ENCODE measurements at regions not wholly inside any gene's neighbourhood (a gene's known extent, or its start where the extent isn't known, plus 50 kb on each side); places are given as distances from the start of the nearest gene placed in this dataset.

DNA sequence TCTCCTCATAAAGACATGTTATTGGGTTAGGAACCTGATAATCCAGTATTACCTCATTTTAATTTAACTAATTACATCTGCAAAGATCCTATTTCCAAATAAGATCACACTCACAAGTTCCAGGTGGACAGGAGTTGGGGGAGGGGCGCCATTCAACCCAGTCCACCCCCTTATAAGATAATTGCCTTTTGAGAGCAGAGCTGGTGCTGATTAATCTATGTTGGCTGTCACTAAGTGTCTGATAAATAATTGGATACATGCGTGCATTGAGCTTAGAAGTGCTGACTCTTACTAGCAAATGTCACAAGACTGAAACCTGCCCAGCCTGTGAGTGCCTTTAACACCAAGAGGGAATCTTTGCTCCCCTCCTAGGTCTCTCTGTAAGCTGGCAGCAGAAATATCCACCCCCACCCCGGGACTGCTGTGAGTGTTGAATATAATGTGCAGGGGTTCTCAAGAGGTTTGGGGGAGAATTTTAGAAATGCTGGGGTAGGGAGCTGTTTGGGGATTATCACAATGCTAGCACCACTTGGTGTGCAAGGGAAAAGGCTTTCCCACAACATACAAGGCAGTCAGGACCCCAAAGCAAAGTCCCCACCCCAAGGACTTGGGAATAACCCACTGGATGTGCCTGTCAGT, 87.5 kb downstream of the ANKRD60 start:
- TF ChIP-seq, protein P1, sequence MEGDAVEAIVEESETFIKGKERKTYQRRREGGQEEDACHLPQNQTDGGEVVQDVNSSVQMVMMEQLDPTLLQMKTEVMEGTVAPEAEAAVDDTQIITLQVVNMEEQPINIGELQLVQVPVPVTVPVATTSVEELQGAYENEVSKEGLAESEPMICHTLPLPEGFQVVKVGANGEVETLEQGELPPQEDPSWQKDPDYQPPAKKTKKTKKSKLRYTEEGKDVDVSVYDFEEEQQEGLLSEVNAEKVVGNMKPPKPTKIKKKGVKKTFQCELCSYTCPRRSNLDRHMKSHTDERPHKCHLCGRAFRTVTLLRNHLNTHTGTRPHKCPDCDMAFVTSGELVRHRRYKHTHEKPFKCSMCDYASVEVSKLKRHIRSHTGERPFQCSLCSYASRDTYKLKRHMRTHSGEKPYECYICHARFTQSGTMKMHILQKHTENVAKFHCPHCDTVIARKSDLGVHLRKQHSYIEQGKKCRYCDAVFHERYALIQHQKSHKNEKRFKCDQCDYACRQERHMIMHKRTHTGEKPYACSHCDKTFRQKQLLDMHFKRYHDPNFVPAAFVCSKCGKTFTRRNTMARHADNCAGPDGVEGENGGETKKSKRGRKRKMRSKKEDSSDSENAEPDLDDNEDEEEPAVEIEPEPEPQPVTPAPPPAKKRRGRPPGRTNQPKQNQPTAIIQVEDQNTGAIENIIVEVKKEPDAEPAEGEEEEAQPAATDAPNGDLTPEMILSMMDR (IDR thresholded peaks at IDR 0.05; ENCODE audit: insufficient read depth, low read depth, low read length, missing control alignments): no peak
- no peak for DNase-seq (ENCODE audit: low read depth)
- H3K4me3 ChIP-seq (ENCODE audit: low read length): no peak overlapping the region

GRCh38 chr20:58139849-58140786, 88.3 kb downstream of the ANKRD60 start:
- TF ChIP-seq, protein P1 (IDR thresholded peaks at IDR 0.05; ENCODE audit: insufficient read depth, low read depth, low read length, missing control alignments): no peak
- no peak overlapping the region for H3K4me3 ChIP-seq (ENCODE audit: low read length)
- no peak for DNase-seq (ENCODE audit: low read depth)

DNA sequence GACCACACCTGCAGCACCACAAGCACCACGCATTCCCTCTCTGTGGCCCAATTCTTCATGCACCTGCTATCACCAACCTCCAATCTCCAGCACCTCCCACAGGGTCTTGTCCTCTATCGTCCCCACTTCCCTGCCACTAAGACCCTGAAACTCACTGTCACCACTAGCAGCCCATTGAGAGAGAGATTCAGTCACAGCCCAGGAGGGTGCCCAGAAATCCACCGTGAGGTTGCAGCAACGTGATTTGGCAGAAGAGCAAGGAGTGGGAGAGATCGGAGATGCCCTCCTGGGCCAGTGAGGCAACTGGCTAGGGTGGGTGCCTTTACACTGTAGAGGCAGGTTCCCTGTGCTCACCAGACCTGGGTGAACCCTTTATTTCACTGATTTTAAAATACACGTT, 90.1 kb downstream of the ANKRD60 start:
- no peak for DNase-seq (ENCODE audit: low read depth)
- no peak overlapping the region for H3K4me3 ChIP-seq (ENCODE audit: low read length)
- TF ChIP-seq, protein P1 (IDR thresholded peaks at IDR 0.05; ENCODE audit: insufficient read depth, low read depth, low read length, missing control alignments): no peak

GRCh38 chr20:58137651-58138265, 90.7 kb downstream of the ANKRD60 start:
- no peak for DNase-seq (ENCODE audit: low read depth)
- no peak overlapping the region for H3K4me3 ChIP-seq (ENCODE audit: low read length)
- TF ChIP-seq, protein P1 (IDR thresholded peaks at IDR 0.05; ENCODE audit: insufficient read depth, low read depth, low read length, missing control alignments): no peak

DNA sequence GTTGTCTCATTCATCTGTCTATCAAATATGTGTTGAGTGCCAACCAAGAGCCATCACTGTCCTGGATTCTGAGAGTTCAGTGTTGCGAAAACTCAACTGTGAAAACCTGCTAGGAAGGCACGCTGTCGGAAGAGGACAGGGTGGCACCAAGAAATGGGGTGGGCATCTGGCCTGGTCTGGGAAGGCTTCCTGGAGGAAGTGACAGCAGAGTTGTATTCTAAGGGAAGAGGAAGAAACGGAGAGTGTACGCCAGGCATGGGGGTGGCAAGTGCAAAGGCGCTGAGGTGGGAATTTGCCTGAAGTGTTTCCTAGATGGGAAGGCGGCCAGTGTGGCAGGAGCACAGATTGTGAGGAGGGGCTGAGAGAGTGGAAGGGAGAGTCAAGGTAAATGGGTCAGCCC, 91.2 kb downstream of the ANKRD60 start:
- TF ChIP-seq, protein P1 (IDR thresholded peaks at IDR 0.05; ENCODE audit: insufficient read depth, low read depth, low read length, missing control alignments): no peak
- DNase-seq (ENCODE audit: low read depth): no peak

DNA sequence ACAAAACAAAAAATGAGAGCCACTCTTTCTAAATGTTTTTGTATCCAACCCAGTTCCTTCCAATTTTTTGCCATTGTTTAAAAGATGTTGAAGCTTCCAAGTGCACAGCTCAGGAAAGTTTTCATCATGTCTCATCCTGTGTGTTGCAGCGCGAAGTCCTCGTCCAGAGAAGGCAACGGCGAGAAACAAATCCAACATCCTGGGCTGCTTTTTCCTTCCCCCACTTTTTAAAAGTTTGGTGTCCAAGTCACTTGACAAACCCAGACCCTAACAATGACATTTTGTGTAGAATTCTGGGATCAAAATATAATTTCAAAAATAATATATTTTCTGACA, 92.3 kb downstream of the ANKRD60 start:
- DNase-seq (ENCODE audit: low read depth): no peak
- TF ChIP-seq, protein P1 (IDR thresholded peaks at IDR 0.05; ENCODE audit: insufficient read depth, low read depth, low read length, missing control alignments): no peak
- no peak overlapping the region for H3K4me3 ChIP-seq (ENCODE audit: low read length)

More for the DNA sequence above, 91.2 kb downstream of the ANKRD60 start:
- no peak overlapping the region for H3K4me3 ChIP-seq (ENCODE audit: low read length)
